Loucy (cell line): ENCODE measurements at regions not wholly inside any gene's neighbourhood (a gene's known extent, or its start where the extent isn't known, plus 50 kb on each side); places are given as distances from the start of the nearest gene placed in this dataset.

Experiments
- H2AFZ ChIP-seq: fragments of 200-600 bp; sonication (generic); 2 replicates; pipeline ENCODE4 v1.6.0; 2016; ENCODE audit warnings: antibody characterized with exemption, mild to moderate bottlenecking, low read length, moderate library complexity
- H3F3A ChIP-seq: fragments of 200-600 bp; 2 replicates; pipeline ENCODE4 v1.6.0; 2016; ENCODE audit warnings: antibody characterized with exemption, low read depth, mild to moderate bottlenecking
- H3K27me3 ChIP-seq: fragments of 200-600 bp; sonication (generic); 2 replicates; pipeline ENCODE4 v1.6.1; 2014; ENCODE audit warnings: low read length, mild to moderate bottlenecking; ENCODE audit not compliant: insufficient read depth, poor library complexity, severe bottlenecking
- H3K36me3 ChIP-seq: fragments of 200-600 bp; sonication (generic); 2 replicates; pipeline ENCODE4 v1.6.1; 2016; ENCODE audit warnings: low read length; ENCODE audit not compliant: insufficient read depth
- H3K4me1 ChIP-seq: fragments of 200-600 bp; sonication (generic); 2 replicates; pipeline ENCODE4 v1.5.1; 2014; ENCODE audit warnings: low read length, mild to moderate bottlenecking; ENCODE audit not compliant: insufficient read depth, poor library complexity, severe bottlenecking
- H3K4me2 ChIP-seq: fragments of 200-600 bp; sonication (generic); 2 replicates; pipeline ENCODE4 v1.6.0; 2014; ENCODE audit warnings: antibody characterized with exemption, low read length, low read depth, mild to moderate bottlenecking; ENCODE audit not compliant: poor library complexity, severe bottlenecking
- H3K4me3 ChIP-seq: fragments of 200-600 bp; sonication (generic); 2 replicates; pipeline ENCODE4 v1.5.1; 2014; ENCODE audit warnings: low read length, mild to moderate bottlenecking, mixed read lengths; ENCODE audit not compliant: poor library complexity, severe bottlenecking
- H3K79me2 ChIP-seq: fragments of 200-600 bp; sonication (generic); 2 replicates; pipeline ENCODE4 v1.6.1; 2014; ENCODE audit warnings: low read length; ENCODE audit not compliant: insufficient read depth
- H3K9ac ChIP-seq: fragments of 200-600 bp; sonication (generic); 2 replicates; pipeline ENCODE4 v1.6.0; 2014; ENCODE audit warnings: mild to moderate bottlenecking, low read depth, low read length, moderate library complexity; ENCODE audit not compliant: poor library complexity, severe bottlenecking
- H3K9me2 ChIP-seq: fragments of 200-600 bp; sonication (generic); replicated peaks from 2 replicates; pipeline ENCODE4 v1.6.1; 2016; ENCODE audit warnings: low read depth, low read length, mixed read lengths
- H3K9me3 ChIP-seq: fragments of 200-600 bp; sonication (generic); 2 replicates; pipeline ENCODE4 v1.6.1; 2014; ENCODE audit warnings: mild to moderate bottlenecking, antibody characterized with exemption, low read length, low read depth; ENCODE audit not compliant: insufficient read depth
- H4K20me1 ChIP-seq: fragments of 200-600 bp; sonication (generic); 2 replicates; pipeline ENCODE4 v1.6.0; 2014; ENCODE audit warnings: antibody characterized with exemption, low read length, mild to moderate bottlenecking; ENCODE audit not compliant: insufficient read depth, poor library complexity, severe bottlenecking
- EZH2phosphoT487 ChIP-seq: fragments of 200-600 bp; IDR thresholded peaks from 2 replicates; pipeline ENCODE4 v1.6.1; 2018; ENCODE audit warnings: antibody characterized with exemption, mild to moderate bottlenecking, moderate library complexity, borderline replicate concordance
- TF ChIP-seq, protein P1 (sequence below): fragments of 200-600 bp; sonication (generic); conservative IDR thresholded peaks from 2 replicates; pipeline ENCODE4 v1.5.1; 2014; ENCODE audit warnings: mild to moderate bottlenecking, antibody characterized with exemption, low read length

DNA sequence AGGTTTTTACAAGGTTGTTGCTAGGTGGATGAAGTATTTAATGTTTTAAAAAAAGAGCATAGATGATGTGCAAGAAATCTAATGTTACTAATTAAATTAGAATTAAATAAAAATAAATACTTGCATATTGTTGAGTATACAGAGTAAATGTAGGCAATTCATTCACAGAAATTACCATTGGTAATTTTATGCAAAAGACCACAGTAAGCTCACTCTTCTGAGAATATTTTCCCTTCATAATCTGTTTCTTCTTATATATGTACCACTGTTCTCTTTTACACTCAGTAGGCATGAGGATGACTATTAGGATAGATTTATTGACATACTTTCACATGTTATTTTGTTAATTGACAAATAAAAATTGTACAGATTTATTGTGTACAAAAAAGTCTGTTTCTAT is 681.2 kb upstream of the NECTIN3 start:
- no peaks in the 10 kb centered on the region for H3K79me2 ChIP-seq
- no peak overlapping the region for H2AFZ ChIP-seq
- H3K9ac ChIP-seq: no peak overlapping the region
- no peaks in the 10 kb centered on the region for H3K9me3 ChIP-seq
- no peak overlapping the region for H3K4me3 ChIP-seq
- H4K20me1 ChIP-seq: no peaks in the 10 kb centered on the region
- H3K4me2 ChIP-seq: no peak overlapping the region
- no peaks in the 10 kb centered on the region for H3K36me3 ChIP-seq
- no peaks in the 10 kb centered on the region for H3K27me3 ChIP-seq
- no peaks in the 10 kb centered on the region for H3F3A ChIP-seq
- no peak for TF ChIP-seq EZH2phosphoT487
- H3K4me1 ChIP-seq: peaks cover 5% of the 10 kb centered on the region
- H3K9me2 ChIP-seq: no peaks in the 10 kb centered on the region

DNA sequence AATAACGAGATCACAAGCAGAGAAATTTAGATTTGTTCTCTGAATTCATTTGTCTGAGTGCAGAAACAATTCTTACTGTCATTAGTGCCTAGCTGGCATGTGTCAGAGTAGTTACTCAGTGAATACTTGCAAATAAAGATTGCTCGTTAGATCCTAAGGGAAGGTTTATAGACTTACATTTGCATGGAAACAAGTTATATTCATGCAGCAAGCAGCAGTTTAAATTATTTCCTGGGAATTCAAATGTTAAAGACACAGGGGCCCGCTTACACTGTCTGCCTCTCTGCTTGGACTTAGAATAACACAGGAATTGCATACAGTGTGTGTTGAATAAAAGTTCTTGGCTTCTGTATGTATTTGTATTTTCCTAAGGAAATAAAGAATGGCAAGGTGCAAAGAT is 680.6 kb upstream of the NECTIN3 start:
- no peak for TF ChIP-seq EZH2phosphoT487
- TF ChIP-seq, protein P1, sequence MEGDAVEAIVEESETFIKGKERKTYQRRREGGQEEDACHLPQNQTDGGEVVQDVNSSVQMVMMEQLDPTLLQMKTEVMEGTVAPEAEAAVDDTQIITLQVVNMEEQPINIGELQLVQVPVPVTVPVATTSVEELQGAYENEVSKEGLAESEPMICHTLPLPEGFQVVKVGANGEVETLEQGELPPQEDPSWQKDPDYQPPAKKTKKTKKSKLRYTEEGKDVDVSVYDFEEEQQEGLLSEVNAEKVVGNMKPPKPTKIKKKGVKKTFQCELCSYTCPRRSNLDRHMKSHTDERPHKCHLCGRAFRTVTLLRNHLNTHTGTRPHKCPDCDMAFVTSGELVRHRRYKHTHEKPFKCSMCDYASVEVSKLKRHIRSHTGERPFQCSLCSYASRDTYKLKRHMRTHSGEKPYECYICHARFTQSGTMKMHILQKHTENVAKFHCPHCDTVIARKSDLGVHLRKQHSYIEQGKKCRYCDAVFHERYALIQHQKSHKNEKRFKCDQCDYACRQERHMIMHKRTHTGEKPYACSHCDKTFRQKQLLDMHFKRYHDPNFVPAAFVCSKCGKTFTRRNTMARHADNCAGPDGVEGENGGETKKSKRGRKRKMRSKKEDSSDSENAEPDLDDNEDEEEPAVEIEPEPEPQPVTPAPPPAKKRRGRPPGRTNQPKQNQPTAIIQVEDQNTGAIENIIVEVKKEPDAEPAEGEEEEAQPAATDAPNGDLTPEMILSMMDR: no peak
- H3K9me2 ChIP-seq: no peaks in the 10 kb centered on the region
- no peak overlapping the region for H3K9ac ChIP-seq
- H2AFZ ChIP-seq: no peak overlapping the region
- no peaks in the 10 kb centered on the region for H3K36me3 ChIP-seq
- H4K20me1 ChIP-seq: no peaks in the 10 kb centered on the region
- H3F3A ChIP-seq: no peaks in the 10 kb centered on the region
- no peak overlapping the region for H3K4me2 ChIP-seq
- H3K4me1 ChIP-seq: peaks cover 5% of the 10 kb centered on the region
- H3K9me3 ChIP-seq: no peaks in the 10 kb centered on the region
- H3K79me2 ChIP-seq: no peaks in the 10 kb centered on the region
- no peaks in the 10 kb centered on the region for H3K27me3 ChIP-seq
- H3K4me3 ChIP-seq: no peak overlapping the region

DNA sequence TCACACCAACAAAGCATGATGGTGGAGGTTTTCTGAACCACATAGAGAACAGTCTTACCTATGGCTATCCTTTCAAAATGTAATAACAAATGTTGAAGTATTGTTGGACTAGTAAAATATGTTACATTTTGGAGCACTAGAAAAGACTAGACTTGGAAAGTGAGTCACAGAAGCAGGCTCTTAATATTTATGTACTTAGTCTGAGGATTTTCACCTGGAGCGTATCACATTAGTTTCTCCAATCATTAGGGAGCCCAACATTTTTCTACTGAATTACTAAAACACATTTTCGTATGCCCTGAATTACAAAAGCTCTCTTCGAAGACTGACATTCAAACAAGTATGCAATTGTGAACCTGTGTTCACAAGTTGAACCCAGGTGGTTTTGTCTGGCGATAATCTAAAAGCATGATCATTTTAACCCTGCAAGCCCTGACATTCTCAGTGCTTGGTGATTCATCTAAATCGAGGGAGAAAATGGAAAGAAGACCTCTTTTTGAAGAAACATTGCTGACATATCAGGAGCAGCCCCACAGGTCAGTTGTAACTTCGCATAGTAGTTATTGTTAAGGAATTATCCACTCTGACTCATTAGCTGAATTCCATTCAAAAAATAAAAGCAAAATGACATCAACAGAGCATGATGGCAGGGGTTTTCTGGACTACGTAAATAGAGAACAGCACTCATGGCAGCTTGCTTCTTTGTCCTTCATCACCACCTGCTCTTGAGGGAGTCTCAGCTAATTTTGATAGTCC is 679.8 kb upstream of the NECTIN3 start:
- Histone ChIP-seq H3K79me2 (no peaks in the 10 kb centered on the region), H4K20me1 (no peaks in the 10 kb centered on the region), H3K9me2 (no peaks in the 10 kb centered on the region), H3K36me3 (no peaks in the 10 kb centered on the region), H3K4me1 (peaks cover 5% of the 10 kb centered on the region), H3K9me3 (no peaks in the 10 kb centered on the region), H2AFZ (no peak overlapping the region), H3K27me3 (no peaks in the 10 kb centered on the region), H3K9ac (no peak overlapping the region), H3K4me2 (no peak overlapping the region), H3K4me3 (no peak overlapping the region), H3F3A (no peaks in the 10 kb centered on the region)
- TF ChIP-seq EZH2phosphoT487: no peak
- TF ChIP-seq, protein P1: no peak

DNA sequence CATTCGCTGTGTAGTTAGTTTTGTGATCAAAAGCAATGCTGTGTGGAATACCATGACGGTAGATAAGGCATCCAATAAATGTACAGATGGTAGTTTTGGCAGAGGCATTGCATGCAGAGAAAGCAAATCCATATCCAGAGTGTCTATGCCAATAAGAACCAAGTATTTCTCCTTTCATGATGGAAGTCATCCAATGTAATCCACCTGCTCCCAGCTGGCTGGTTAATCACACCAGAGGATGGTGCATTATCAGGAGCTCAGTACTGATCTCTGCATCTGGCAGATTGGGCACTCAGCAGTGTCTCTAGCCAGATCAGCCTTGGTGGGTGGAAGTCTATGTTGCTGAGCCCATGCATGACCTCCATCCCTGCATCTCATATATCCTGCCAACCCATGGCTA is 677.7 kb upstream of the NECTIN3 start:
- TF ChIP-seq, protein P1: no peak
- TF ChIP-seq EZH2phosphoT487: no peak
- Histone ChIP-seq H4K20me1 (no peaks in the 10 kb centered on the region), H3K36me3 (no peaks in the 10 kb centered on the region), H3K4me3 (no peak overlapping the region), H3K9me2 (no peaks in the 10 kb centered on the region), H3K79me2 (no peaks in the 10 kb centered on the region), H2AFZ (no peak overlapping the region), H3K27me3 (no peaks in the 10 kb centered on the region), H3F3A (no peaks in the 10 kb centered on the region), H3K4me2 (no peak overlapping the region), H3K9ac (no peak overlapping the region), H3K4me1 (no peaks in the 10 kb centered on the region), H3K9me3 (no peaks in the 10 kb centered on the region)
